ENCODE measurements at regions not wholly inside any gene's neighbourhood (a gene's known extent, or its start where the extent isn't known, plus 50 kb on each side); places are given as distances from the start of the nearest gene placed in this dataset.

DNA sequence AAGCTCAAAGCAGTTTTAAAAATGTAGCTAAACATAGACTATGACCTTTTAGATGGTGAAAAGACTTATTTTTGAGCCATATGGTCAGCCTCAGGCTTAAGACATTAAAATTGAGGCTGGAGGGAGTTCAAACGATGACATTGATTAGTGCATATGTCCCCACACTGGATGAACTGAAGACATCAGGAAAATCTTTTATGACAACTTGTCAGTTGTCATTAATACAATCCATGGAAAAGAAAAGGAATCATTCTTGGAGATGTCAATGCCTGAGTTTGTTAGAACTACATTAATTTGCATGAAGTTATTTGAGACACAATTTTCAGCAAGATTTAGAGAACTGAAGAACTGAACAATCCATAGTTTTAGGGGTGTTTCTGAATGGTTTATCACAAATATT is 349.9 kb downstream of the COL11A1 start:
- Mint-ChIP-seq H3K4me3 (ENCODE audit: unreplicated experiment) (no peak overlapping the region), H3K9me3 (ENCODE audit: unreplicated experiment) (no peaks in the 10 kb centered on the region), H3K4me1 (ENCODE audit: unreplicated experiment) (no peaks in the 10 kb centered on the region), H3K27me3 (ENCODE audit: unreplicated experiment) (no peaks in the 10 kb centered on the region), H3K36me3 (ENCODE audit: low read depth, unreplicated experiment) (no peaks in the 10 kb centered on the region), H3K27ac (ENCODE audit: unreplicated experiment) (no peak overlapping the region)
- no peak for DNase-seq (ENCODE audit: low spot score)
- TF ChIP-seq CTCF (IDR thresholded peaks at IDR 0.05; ENCODE audit: unreplicated experiment), result no peak

DNA sequence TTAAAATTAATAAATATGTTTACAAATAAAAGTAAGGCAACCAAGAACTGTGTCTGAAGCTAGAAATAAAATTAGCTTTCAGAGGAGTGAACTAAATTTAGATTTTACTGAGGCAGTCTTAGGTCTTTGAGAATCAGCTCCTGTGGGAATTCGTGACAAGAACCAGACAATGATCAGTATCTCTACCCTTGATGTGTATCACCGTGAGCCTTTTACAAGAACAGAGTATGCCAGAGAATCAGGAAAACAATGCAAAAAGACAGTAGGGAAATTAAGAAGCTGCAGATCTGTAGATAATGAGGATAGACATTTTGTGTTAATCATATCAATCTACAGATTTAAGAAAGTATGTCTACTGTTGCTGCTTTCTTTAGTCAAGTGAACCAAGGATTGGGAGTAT is 351.0 kb downstream of the COL11A1 start:
- TF ChIP-seq CTCF (IDR thresholded peaks at IDR 0.05; ENCODE audit: unreplicated experiment), result no peak

DNA sequence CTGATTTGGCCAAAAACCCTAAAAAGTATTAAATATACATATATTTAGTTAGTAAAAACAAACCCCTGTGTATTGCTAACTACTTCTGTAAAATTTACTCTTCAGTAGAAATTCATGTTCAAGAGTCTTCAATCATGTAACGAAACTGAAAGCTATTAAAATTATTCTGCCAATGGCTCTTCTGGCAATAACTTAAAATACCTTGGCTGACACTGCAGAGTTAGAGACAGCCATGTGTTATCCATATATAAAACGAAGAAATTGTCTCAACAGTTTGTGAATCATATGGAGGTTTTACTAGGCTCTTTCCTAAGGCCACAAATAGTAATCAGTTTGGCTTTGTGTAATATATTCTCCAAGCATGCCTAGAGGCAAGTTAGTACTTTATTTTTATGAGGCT is 357.2 kb downstream of the COL11A1 start:
- H3K36me3 Mint-ChIP-seq (ENCODE audit: low read depth, unreplicated experiment), result no peaks in the 10 kb centered on the region
- DNase-seq (ENCODE audit: low spot score), result no peak
- H3K4me1 Mint-ChIP-seq (ENCODE audit: unreplicated experiment), result no peaks in the 10 kb centered on the region
- H3K9me3 Mint-ChIP-seq (ENCODE audit: unreplicated experiment), result no peaks in the 10 kb centered on the region
- no peak for TF ChIP-seq CTCF (IDR thresholded peaks at IDR 0.05; ENCODE audit: unreplicated experiment)
- H3K4me3 Mint-ChIP-seq (ENCODE audit: unreplicated experiment), result no peak overlapping the region
- no peaks in the 10 kb centered on the region for H3K27me3 Mint-ChIP-seq (ENCODE audit: unreplicated experiment)
- H3K27ac Mint-ChIP-seq (ENCODE audit: unreplicated experiment), result no peak overlapping the region

More for the DNA sequence above, 351.0 kb downstream of the COL11A1 start:
- H3K9me3 Mint-ChIP-seq (ENCODE audit: unreplicated experiment), result no peaks in the 10 kb centered on the region
- H3K27ac Mint-ChIP-seq (ENCODE audit: unreplicated experiment), result no peak overlapping the region
- no peak overlapping the region for H3K4me3 Mint-ChIP-seq (ENCODE audit: unreplicated experiment)
- DNase-seq (ENCODE audit: low spot score), result no peak
- no peaks in the 10 kb centered on the region for H3K27me3 Mint-ChIP-seq (ENCODE audit: unreplicated experiment)
- no peaks in the 10 kb centered on the region for H3K36me3 Mint-ChIP-seq (ENCODE audit: low read depth, unreplicated experiment)
- no peaks in the 10 kb centered on the region for H3K4me1 Mint-ChIP-seq (ENCODE audit: unreplicated experiment)

DNA sequence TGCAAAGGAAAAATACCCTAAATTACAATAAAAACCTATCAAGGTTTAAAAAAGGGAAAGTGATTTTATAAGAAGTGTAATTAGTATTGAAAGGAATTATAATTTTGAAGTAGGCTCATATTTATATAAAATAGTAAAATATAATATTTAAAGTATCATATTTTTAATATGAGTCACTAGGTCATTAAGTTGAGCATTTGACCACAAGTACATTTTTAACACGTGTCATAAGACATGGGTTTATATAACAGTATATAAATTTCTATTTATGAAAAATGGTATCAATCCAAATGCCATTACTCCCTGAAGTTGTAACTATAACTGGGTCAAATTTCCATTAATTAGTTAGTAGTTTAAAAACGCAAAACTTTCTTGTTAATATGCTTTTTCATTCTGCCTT is 365.9 kb downstream of the COL11A1 start:
- no peak for TF ChIP-seq CTCF (IDR thresholded peaks at IDR 0.05; ENCODE audit: unreplicated experiment)
- H3K27me3 Mint-ChIP-seq (ENCODE audit: unreplicated experiment), result no peaks in the 10 kb centered on the region

DNA sequence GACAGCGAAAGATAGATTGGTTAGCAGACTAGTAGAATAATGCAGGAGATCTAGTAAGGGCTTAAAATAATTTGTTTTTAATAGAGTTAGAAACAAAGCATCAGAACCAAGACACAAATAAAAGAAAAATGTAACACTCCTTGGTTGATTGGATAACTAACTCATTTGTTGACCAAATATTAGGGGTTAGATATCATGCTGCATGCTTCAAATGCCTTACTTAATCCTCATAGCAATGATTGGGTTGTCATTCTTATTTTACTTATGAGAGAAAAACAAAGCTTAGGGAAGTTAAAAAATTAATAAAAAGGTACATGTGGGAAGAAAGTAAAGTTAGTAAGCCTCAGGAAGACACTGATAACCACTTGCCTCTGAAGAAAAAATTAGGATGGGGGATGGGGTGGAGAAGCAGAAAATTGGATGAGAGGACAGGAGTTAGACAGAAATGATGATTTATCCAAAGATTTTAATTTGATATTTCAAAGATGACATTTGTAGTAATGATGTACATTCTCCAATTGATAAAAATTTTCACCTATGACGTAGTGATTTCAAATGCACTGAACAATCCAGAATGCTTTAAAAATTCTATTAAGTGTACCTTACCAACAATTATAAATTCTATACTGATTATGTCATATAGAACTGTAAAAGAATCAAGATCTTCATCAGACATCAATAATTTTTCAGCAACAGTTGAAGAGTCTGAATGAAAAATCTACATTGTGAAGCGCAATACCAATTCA is 374.7 kb downstream of the COL11A1 start:
- Mint-ChIP-seq H3K4me1 (ENCODE audit: unreplicated experiment) (no peaks in the 10 kb centered on the region), H3K9me3 (ENCODE audit: unreplicated experiment) (no peaks in the 10 kb centered on the region), H3K27ac (ENCODE audit: unreplicated experiment) (no peak overlapping the region), H3K27me3 (ENCODE audit: unreplicated experiment) (no peaks in the 10 kb centered on the region), H3K36me3 (ENCODE audit: low read depth, unreplicated experiment) (no peaks in the 10 kb centered on the region), H3K4me3 (ENCODE audit: unreplicated experiment) (no peak overlapping the region)
- TF ChIP-seq CTCF (IDR thresholded peaks at IDR 0.05; ENCODE audit: unreplicated experiment), result no peak
- DNase-seq (ENCODE audit: low spot score), result no peak

More for the DNA sequence above, 365.9 kb downstream of the COL11A1 start:
- no peak overlapping the region for H3K27ac Mint-ChIP-seq (ENCODE audit: unreplicated experiment)
- no peak for DNase-seq (ENCODE audit: low spot score)
- no peaks in the 10 kb centered on the region for H3K36me3 Mint-ChIP-seq (ENCODE audit: low read depth, unreplicated experiment)
- no peaks in the 10 kb centered on the region for H3K4me1 Mint-ChIP-seq (ENCODE audit: unreplicated experiment)
- no peak overlapping the region for H3K4me3 Mint-ChIP-seq (ENCODE audit: unreplicated experiment)
- no peaks in the 10 kb centered on the region for H3K9me3 Mint-ChIP-seq (ENCODE audit: unreplicated experiment)

All from endothelial cell (in vitro differentiated cells).